GM12875 (cell line): ENCODE measurements at regions not wholly inside any gene's neighbourhood (a gene's known extent, or its start where the extent isn't known, plus 50 kb on each side); places are given as distances from the start of the nearest gene placed in this dataset.

Source experiments
- H3K4me3 ChIP-seq: one replicate; pipeline ENCODE4 v1.5.1; 2011; ENCODE audit warnings: low read depth, low read length, control low read depth
- CTCF ChIP-seq: IDR thresholded peaks from 2 replicates; pipeline ENCODE4 v1.5.1; 2011; ENCODE audit warnings: low read depth, mild to moderate bottlenecking, control low read depth, inconsistent platforms, low read length, moderate library complexity, borderline replicate concordance; ENCODE audit not compliant: insufficient read depth

- no peak overlapping the region for H3K4me3 ChIP-seq
- TF ChIP-seq CTCF, result no peak
Measured at GRCh38 chr1:37277366-37277765, 197.0 kb upstream of the ZC3H12A start.

GRCh38 chr1:37281354-37281753 is 193.0 kb upstream of the ZC3H12A start:
- TF ChIP-seq CTCF, result no peak
- H3K4me3 ChIP-seq, result no peak overlapping the region

GRCh38 chr1:37282764-37283163 is 191.6 kb upstream of the ZC3H12A start:
- TF ChIP-seq CTCF, result no peak
- H3K4me3 ChIP-seq, result no peak overlapping the region

GRCh38 chr1:37284053-37284452 is 190.3 kb upstream of the ZC3H12A start:
- no peak for TF ChIP-seq CTCF
- no peak overlapping the region for H3K4me3 ChIP-seq

GRCh38 chr1:37286881-37287280 is 187.5 kb upstream of the ZC3H12A start:
- H3K4me3 ChIP-seq, result no peak overlapping the region
- no peak for TF ChIP-seq CTCF

GRCh38 chr1:37288900-37289299 is 185.5 kb upstream of the ZC3H12A start:
- no peak for TF ChIP-seq CTCF
- H3K4me3 ChIP-seq, result no peak overlapping the region

- no peak for TF ChIP-seq CTCF
- H3K4me3 ChIP-seq, result no peak overlapping the region
Measured at GRCh38 chr1:37290718-37291117, 183.7 kb upstream of the ZC3H12A start.
